Motor neuron (in vitro differentiated cells): ENCODE measurements at regions not wholly inside any gene's neighbourhood (a gene's known extent, or its start where the extent isn't known, plus 50 kb on each side); places are given as distances from the start of the nearest gene placed in this dataset.
"Not testable (repeated sequence)": the region's sequence is repeated elsewhere in the genome, so short reads cannot be mapped to it uniquely, and the experiment has no call there.

Source experiments
- ATAC-seq, 8 experiments: fragments of 200-7000 bp; cut with Tn5 transposase; replicated peaks in 6 of 8; 2 replicates each; pipeline ENCODE4 v1.8.0; 2021; ENCODE audit warnings: mild to moderate bottlenecking in 8 of 8, moderate library complexity in 8 of 8
- H3K27ac ChIP-seq, 2 donors: fragments of 250-450 bp; sonication (Bioruptor Pico); 2 replicates each; pipeline ENCODE4 v1.9.0; 2021; ENCODE audit warnings: antibody characterized with exemption in 2 of 2, mild to moderate bottlenecking in 2 of 2, moderate library complexity in 1 of 2
- H3K4me1 ChIP-seq, 2 donors: fragments of 250-450 bp; sonication (Bioruptor Pico); replicated peaks in 1 of 2; 2 replicates each; pipeline ENCODE4 v1.6.1; 2021; ENCODE audit warnings: antibody characterized with exemption in 2 of 2, mild to moderate bottlenecking in 2 of 2, moderate library complexity in 1 of 2
- H3K4me3 ChIP-seq, 5 donors: fragments of 250-450 bp; sonication (Bioruptor Pico); 2 replicates each; pipeline ENCODE4 v1.9.0; 2021; ENCODE audit warnings: antibody characterized with exemption in 5 of 5, mild to moderate bottlenecking in 5 of 5, moderate library complexity in 4 of 5
- WGBS, 10 experiments: fragments of 450-650 bp; shearing (Covaris generic); methylation state at CpG; one replicate each; pipeline ENCODE4 v1.0.0; 2022; 5-methylcytosine and 5-hydroxymethylcytosine counted together
- in situ Hi-C, 9 experiments: fragments of 400-800 bp; cut with MboI; loops; one replicate each; pipeline ENCODE4 v1.15.0; 2021; ENCODE audit warnings: low sequenced_read_pairs in 9 of 9, low pct_unique_long_range_greater_than_20kb in 2 of 9; ENCODE audit not compliant: unreplicated experiment in 9 of 9

- ATAC-seq = no peak
- H3K4me3 ChIP-seq = no peak overlapping the region
Observed at GRCh38 chr15:34659056-34659455, 75.6 kb upstream of the GOLGA8B start.

GRCh38 chr15:34657469-34658127 is 74.1 kb upstream of the GOLGA8B start:
- Histone ChIP-seq H3K4me3 (no peak overlapping the region), H3K4me1 (no peaks in the 10 kb centered on the region), H3K27ac (no peak overlapping the region)
- ATAC-seq = no peak
- 21 to 95% (median 58%) methylated on average over 2 to 4 of the region's 4 CpGs for WGBS, 10 experiments
- in situ Hi-C loops = no loop called here

More at GRCh38 chr15:34659056-34659455, 75.6 kb upstream of the GOLGA8B start:
- in situ Hi-C loops = no loop called here
- Histone ChIP-seq H3K27ac (no peak overlapping the region), H3K4me1 (no peaks in the 10 kb centered on the region)

GRCh38 chr15:34656005-34656796 is 72.8 kb upstream of the GOLGA8B start:
- in situ Hi-C loops = no loop called here
- H3K4me3 ChIP-seq = no peak overlapping the region
- peak in 3 of 8 experiments; percentile 63 to 88 (median 87) for ATAC-seq
- no peaks in the 10 kb centered on the region for H3K4me1 ChIP-seq
- WGBS, 10 experiments = 55 to 88% (median 82%) methylated on average over 1 to 5 of the region's 6 CpGs
- H3K27ac ChIP-seq = no peak overlapping the region

- H3K27ac ChIP-seq = no peak overlapping the region
- H3K4me3 ChIP-seq = no peak overlapping the region
- no peak for ATAC-seq
- in situ Hi-C loops = no loop called here
- H3K4me1 ChIP-seq = no peaks in the 10 kb centered on the region
- 40 to 100% (median 88%) methylated on average over 1 to 2 of the region's 2 CpGs; no CpG with 5 or more reads in 2 of the 10 experiments for WGBS, 10 experiments
Observed at GRCh38 chr15:34655326-34655725, 71.9 kb upstream of the GOLGA8B start.

- Histone ChIP-seq H3K27ac (no peak overlapping the region), H3K4me1 (no peaks in the 10 kb centered on the region), H3K4me3 (no peak overlapping the region)
- no peak for ATAC-seq
- in situ Hi-C loops = no loop called here
- 73 to 100% (median 94%) methylated on average over 1 to 6 of the region's 6 CpGs for WGBS, 10 experiments
Observed at GRCh38 chr15:34654625-34655024, 71.2 kb upstream of the GOLGA8B start.

GRCh38 chr15:34653992-34654391 is 70.5 kb upstream of the GOLGA8B start:
- no peak for ATAC-seq
- in situ Hi-C loops = no loop called here
- Histone ChIP-seq H3K4me3 (no peak overlapping the region), H3K27ac (no peak overlapping the region), H3K4me1 (no peaks in the 10 kb centered on the region)
- WGBS, 10 experiments = 0 to 100% (median 67%) methylated on average over 1 to 3 of the region's 3 CpGs; no CpG with 5 or more reads in 1 of the 10 experiments

- ATAC-seq, H3K27ac ChIP-seq, H3K4me1 ChIP-seq, in situ Hi-C loops, H3K4me3 ChIP-seq: not testable (repeated sequence)
- WGBS, 10 experiments = no CpG with 5 or more reads among the region's 3 CpGs
Observed at GRCh38 chr15:34653326-34653725, 69.9 kb upstream of the GOLGA8B start.

GRCh38 chr15:34652726-34653033 is 69.2 kb upstream of the GOLGA8B start:
- no peak overlapping the region for H3K4me3 ChIP-seq

GRCh38 chr15:34651997-34652725 is 68.7 kb upstream of the GOLGA8B start:
- no peak for ATAC-seq
- 0 to 100% (median 83%) methylated on average over 1 of the region's 1 CpG; no CpG with 5 or more reads in 4 of the 10 experiments for WGBS, 10 experiments
- no peaks in the 10 kb centered on the region for H3K4me1 ChIP-seq
- no peak overlapping the region for H3K27ac ChIP-seq
- H3K4me3 ChIP-seq = no peak overlapping the region
- in situ Hi-C loops = no loop called here

More at GRCh38 chr15:34652726-34653033, 69.2 kb upstream of the GOLGA8B start:
- in situ Hi-C loops = no loop called here
- no peak for ATAC-seq
- Histone ChIP-seq H3K4me1 (no peaks in the 10 kb centered on the region), H3K27ac (no peak overlapping the region)

- Histone ChIP-seq H3K27ac (no peak overlapping the region), H3K4me1 (no peaks in the 10 kb centered on the region), H3K4me3 (no peak overlapping the region)
- in situ Hi-C loops = no loop called here
- peak in 2 of 8 experiments; percentile 31 to 38 for ATAC-seq
Observed at GRCh38 chr15:34650177-34650576, 66.7 kb upstream of the GOLGA8B start.

- no peak overlapping the region for H3K27ac ChIP-seq
- 20 to 100% (median 65%) methylated on average over 1 to 3 of the region's 4 CpGs; no CpG with 5 or more reads in 2 of the 10 experiments for WGBS, 10 experiments
- H3K4me1 ChIP-seq = no peaks in the 10 kb centered on the region
- no peak for ATAC-seq
- no peak overlapping the region for H3K4me3 ChIP-seq
- in situ Hi-C loops = no loop called here
Observed at GRCh38 chr15:34648294-34648631, 64.8 kb upstream of the GOLGA8B start.

GRCh38 chr15:34647569-34648293 is 64.3 kb upstream of the GOLGA8B start:
- in situ Hi-C loops = no loop called here
- no peak overlapping the region for H3K27ac ChIP-seq
- ATAC-seq = no peak
- no peaks in the 10 kb centered on the region for H3K4me1 ChIP-seq
- no peak overlapping the region for H3K4me3 ChIP-seq
- WGBS, 10 experiments = 42 to 100% (median 83%) methylated on average over 1 to 2 of the region's 2 CpGs; no CpG with 5 or more reads in 2 of the 10 experiments

- no peaks in the 10 kb centered on the region for H3K4me1 ChIP-seq
- H3K27ac ChIP-seq = no peak overlapping the region
- no peak overlapping the region for H3K4me3 ChIP-seq
- ATAC-seq = no peak
- in situ Hi-C loops = no loop called here
- WGBS, 10 experiments = 14 to 86% (median 58%) methylated on average over 1 to 2 of the region's 2 CpGs
Observed at GRCh38 chr15:34646918-34647317, 63.5 kb upstream of the GOLGA8B start.
